Fibroblast of lung (primary cell): ENCODE measurements at regions not wholly inside any gene's neighbourhood (a gene's known extent, or its start where the extent isn't known, plus 50 kb on each side); places are given as distances from the start of the nearest gene placed in this dataset.
A peak's percentile ranks its signal among the peaks of the same experiment; 100 is the strongest.

Source experiments
- DNase-seq, 2 donors: peaks; one replicate each; pipeline versions ENCODE4 v3.0.0 to v3.0.0-alpha.2; 2010; ENCODE audit warnings: low read depth in 2 of 2
- H2AFZ ChIP-seq: 2 replicates; pipeline ENCODE4 v1.5.1; 2012; ENCODE audit warnings: low read length, control low read depth, inconsistent platforms
- H3K27ac ChIP-seq: 2 replicates; pipeline ENCODE4 v1.5.1; 2011; ENCODE audit warnings: low read length, control low read depth; ENCODE audit not compliant: insufficient read depth
- H3K27me3 ChIP-seq: 2 replicates; pipeline ENCODE4 v1.5.1; 2011; ENCODE audit warnings: mild to moderate bottlenecking, low read length; ENCODE audit not compliant: control insufficient read depth, insufficient read depth
- H3K36me3 ChIP-seq: 2 replicates; pipeline ENCODE4 v1.5.1; 2011; ENCODE audit warnings: low read length; ENCODE audit not compliant: control insufficient read depth, insufficient read depth
- H3K4me1 ChIP-seq: 2 replicates; pipeline ENCODE4 v1.5.1; 2011; ENCODE audit warnings: low read length; ENCODE audit not compliant: control insufficient read depth, insufficient read depth; ENCODE audit errors: extremely low read depth
- H3K4me2 ChIP-seq: 2 replicates; pipeline ENCODE4 v1.5.1; 2011; ENCODE audit warnings: low read length, control low read depth; ENCODE audit not compliant: insufficient read depth; ENCODE audit errors: extremely low read depth
- H3K4me3 ChIP-seq, 4 experiments: fragments of 200-600 bp in 1 of 4; sonication (generic) in 1 of 4; replicated peaks in 1 of 4; 2 replicates each; pipeline ENCODE4 v1.5.1; 2011 to 2016; ENCODE audit warnings: low read length in 4 of 4, low read depth in 3 of 4, mild to moderate bottlenecking in 3 of 4, control low read depth in 2 of 4, inconsistent platforms in 1 of 4, mixed read lengths in 1 of 4; ENCODE audit not compliant: insufficient read depth in 1 of 4; ENCODE audit errors: control extremely low read depth in 1 of 4
- H3K79me2 ChIP-seq: 2 replicates; pipeline ENCODE4 v1.5.1; 2012; ENCODE audit warnings: mild to moderate bottlenecking, low read length, inconsistent platforms; ENCODE audit not compliant: control insufficient read depth, insufficient read depth
- H3K9ac ChIP-seq: 2 replicates; pipeline ENCODE4 v1.5.1; 2011; ENCODE audit warnings: mild to moderate bottlenecking, low read length, control low read depth; ENCODE audit not compliant: insufficient read depth
- H3K9me3 ChIP-seq: 2 replicates; pipeline ENCODE4 v1.5.1; 2012; ENCODE audit warnings: low read depth, low read length; ENCODE audit not compliant: control insufficient read depth, insufficient read depth
- H4K20me1 ChIP-seq: 2 replicates; pipeline ENCODE4 v1.5.1; 2011; ENCODE audit warnings: low read length; ENCODE audit not compliant: control insufficient read depth, insufficient read depth; ENCODE audit errors: extremely low read depth
- CTCF ChIP-seq, 2 donors: IDR thresholded peaks in 1 of 2; conservative IDR thresholded peaks in 1 of 2; 1 replicate in 1 of 2; 2 replicates in 1 of 2; pipeline ENCODE4 v1.5.1; 2011 to 2012; ENCODE audit warnings: low read length in 2 of 2, control low read depth in 1 of 2, inconsistent platforms in 1 of 2, low read depth in 1 of 2, mild to moderate bottlenecking in 1 of 2
- EZH2 ChIP-seq: IDR thresholded peaks from 2 replicates; pipeline ENCODE4 v1.5.1; 2012; ENCODE audit warnings: low read length, control low read depth, mild to moderate bottlenecking; ENCODE audit errors: missing control alignments

GRCh38 chr18:8942909-8943545 is 159.5 kb upstream of the NDUFV2 start:
- H3K9me3 ChIP-seq, result peaks cover 2% of the 10 kb centered on the region
- no peaks in the 10 kb centered on the region for H3K79me2 ChIP-seq
- no peak overlapping the region for H3K4me2 ChIP-seq
- H3K9ac ChIP-seq, result no peak overlapping the region
- H3K4me3 ChIP-seq, result no peak overlapping the region
- H4K20me1 ChIP-seq, result no peaks in the 10 kb centered on the region
- no peak overlapping the region for H2AFZ ChIP-seq
- H3K27me3 ChIP-seq, result no peaks in the 10 kb centered on the region
- DNase-seq, result peak in 1 of 2 donors; percentile 46
- no peaks in the 10 kb centered on the region for H3K36me3 ChIP-seq
- H3K27ac ChIP-seq, result no peak overlapping the region
- H3K4me1 ChIP-seq, result peaks cover 21% of the 10 kb centered on the region
- TF ChIP-seq CTCF (conservative IDR thresholded peaks at IDR 0.05 in 1 of 2, IDR thresholded peaks at IDR 0.05 in 1 of 2; ENCODE audit: low read depth in 1 of 2, low read length in 2 of 2), result no peak
- TF ChIP-seq EZH2, result no peak

- H3K27ac ChIP-seq, result peak overlapping the region; percentile 75
- peaks cover 2% of the 10 kb centered on the region for H3K9me3 ChIP-seq
- H3K79me2 ChIP-seq, result no peaks in the 10 kb centered on the region
- no peak overlapping the region for H3K4me3 ChIP-seq
- H2AFZ ChIP-seq, result no peak overlapping the region
- H3K9ac ChIP-seq, result no peak overlapping the region
- no peaks in the 10 kb centered on the region for H3K27me3 ChIP-seq
- H3K36me3 ChIP-seq, result no peaks in the 10 kb centered on the region
- peak overlapping the region; percentile 18 for H3K4me2 ChIP-seq
- peak; percentile 80 to 88 for DNase-seq
- TF ChIP-seq EZH2 (no peak), CTCF (conservative IDR thresholded peaks at IDR 0.05 in 1 of 2, IDR thresholded peaks at IDR 0.05 in 1 of 2; ENCODE audit: low read depth in 1 of 2, low read length in 2 of 2) (no peak)
- peaks cover 24% of the 10 kb centered on the region for H3K4me1 ChIP-seq
- H4K20me1 ChIP-seq, result no peaks in the 10 kb centered on the region
Observed at GRCh38 chr18:8943900-8944870, 158.3 kb upstream of the NDUFV2 start.

DNA sequence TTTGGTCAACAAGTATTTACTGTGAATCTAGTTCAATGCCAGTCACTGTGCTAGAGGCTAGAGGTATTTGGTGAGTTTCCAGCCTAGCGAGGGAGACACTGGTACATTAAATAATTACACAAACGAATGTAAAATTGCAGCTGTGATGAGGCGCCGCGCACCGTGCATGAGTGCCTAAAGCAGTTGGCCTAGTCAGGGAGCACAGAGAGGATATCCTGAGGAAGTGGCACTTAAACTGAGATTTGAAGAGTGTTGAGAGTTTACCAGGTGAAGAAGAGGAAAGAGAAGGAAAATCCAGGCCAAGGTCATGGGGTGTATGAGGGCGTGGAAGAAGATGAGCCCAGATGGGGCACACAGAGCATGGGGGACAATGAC is 157.6 kb upstream of the NDUFV2 start:
- no peak overlapping the region for H3K9ac ChIP-seq
- no peak for DNase-seq
- no peaks in the 10 kb centered on the region for H3K79me2 ChIP-seq
- no peak overlapping the region for H2AFZ ChIP-seq
- H4K20me1 ChIP-seq, result no peaks in the 10 kb centered on the region
- H3K4me2 ChIP-seq, result no peak overlapping the region
- H3K36me3 ChIP-seq, result no peaks in the 10 kb centered on the region
- no peaks in the 10 kb centered on the region for H3K27me3 ChIP-seq
- H3K4me3 ChIP-seq, result no peak overlapping the region
- peaks cover 30% of the 10 kb centered on the region for H3K4me1 ChIP-seq
- H3K9me3 ChIP-seq, result peaks cover 2% of the 10 kb centered on the region
- H3K27ac ChIP-seq, result peak overlapping the region; percentile 75
- TF ChIP-seq CTCF (conservative IDR thresholded peaks at IDR 0.05 in 1 of 2, IDR thresholded peaks at IDR 0.05 in 1 of 2; ENCODE audit: low read depth in 1 of 2, low read length in 2 of 2) (no peak), EZH2 (no peak)
